ENCODE measurements at regions not wholly inside any gene's neighbourhood (a gene's known extent, or its start where the extent isn't known, plus 50 kb on each side); places are given as distances from the start of the nearest gene placed in this dataset.

DNA sequence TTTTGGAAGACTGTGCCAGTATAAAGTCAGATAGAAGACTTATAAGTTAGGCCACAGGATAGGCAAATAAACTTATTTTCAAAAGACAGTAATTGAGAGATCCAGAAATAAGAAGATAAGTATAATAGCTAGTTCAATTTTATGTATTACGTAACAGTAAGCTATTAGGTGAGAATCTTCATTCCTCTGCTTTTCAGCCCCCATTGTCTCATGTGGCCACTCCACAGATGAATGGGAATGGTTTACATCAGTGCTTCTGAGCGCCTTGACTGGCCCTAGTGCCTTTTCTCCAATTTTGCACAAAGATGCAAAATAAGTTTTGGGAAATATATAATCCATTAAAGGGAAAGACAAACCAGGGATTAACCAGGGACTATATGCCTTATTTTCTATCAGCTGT is 550.5 kb downstream of the MMUT start:
- TF ChIP-seq ZNF274 (IDR thresholded peaks at IDR 0.05; ENCODE audit: low read depth, low read length) (no peak), YY1 (IDR thresholded peaks at IDR 0.05; ENCODE audit: insufficient read depth, insufficient read length) (no peak)

Measured in NT2/D1 (cell line).